ENCODE measurements at regions not wholly inside any gene's neighbourhood (a gene's known extent, or its start where the extent isn't known, plus 50 kb on each side); places are given as distances from the start of the nearest gene placed in this dataset.

GRCh38 chr7:63887031-63887430 lies 111.6 kb upstream of the ZNF722 start (continued):
- TF ChIP-seq, protein P1, sequence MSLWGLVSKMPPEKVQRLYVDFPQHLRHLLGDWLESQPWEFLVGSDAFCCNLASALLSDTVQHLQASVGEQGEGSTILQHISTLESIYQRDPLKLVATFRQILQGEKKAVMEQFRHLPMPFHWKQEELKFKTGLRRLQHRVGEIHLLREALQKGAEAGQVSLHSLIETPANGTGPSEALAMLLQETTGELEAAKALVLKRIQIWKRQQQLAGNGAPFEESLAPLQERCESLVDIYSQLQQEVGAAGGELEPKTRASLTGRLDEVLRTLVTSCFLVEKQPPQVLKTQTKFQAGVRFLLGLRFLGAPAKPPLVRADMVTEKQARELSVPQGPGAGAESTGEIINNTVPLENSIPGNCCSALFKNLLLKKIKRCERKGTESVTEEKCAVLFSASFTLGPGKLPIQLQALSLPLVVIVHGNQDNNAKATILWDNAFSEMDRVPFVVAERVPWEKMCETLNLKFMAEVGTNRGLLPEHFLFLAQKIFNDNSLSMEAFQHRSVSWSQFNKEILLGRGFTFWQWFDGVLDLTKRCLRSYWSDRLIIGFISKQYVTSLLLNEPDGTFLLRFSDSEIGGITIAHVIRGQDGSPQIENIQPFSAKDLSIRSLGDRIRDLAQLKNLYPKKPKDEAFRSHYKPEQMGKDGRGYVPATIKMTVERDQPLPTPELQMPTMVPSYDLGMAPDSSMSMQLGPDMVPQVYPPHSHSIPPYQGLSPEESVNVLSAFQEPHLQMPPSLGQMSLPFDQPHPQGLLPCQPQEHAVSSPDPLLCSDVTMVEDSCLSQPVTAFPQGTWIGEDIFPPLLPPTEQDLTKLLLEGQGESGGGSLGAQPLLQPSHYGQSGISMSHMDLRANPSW (CRISPR knock-in tag; conservative IDR thresholded peaks at IDR 0.05; ENCODE audit: low read depth) = no peak
- no peak for TF ChIP-seq ZNF416 (CRISPR knock-in tag; IDR thresholded peaks at IDR 0.05)
- no peak for TF ChIP-seq ZNF232 (CRISPR knock-in tag; IDR thresholded peaks at IDR 0.05)
- no peak for TF ChIP-seq SP1 (CRISPR knock-in tag; conservative IDR thresholded peaks at IDR 0.05)
- TF ChIP-seq CDX4 (CRISPR knock-in tag; IDR thresholded peaks at IDR 0.05; ENCODE audit: borderline replicate concordance) = no peak
- no peak for TF ChIP-seq ZNF532 (CRISPR knock-in tag; IDR thresholded peaks at IDR 0.05; ENCODE audit: borderline replicate concordance)

GRCh38 chr7:63899691-63900393 lies 98.8 kb upstream of the ZNF722 start:
- ATAC-seq = no peak
- Mint-ChIP-seq H3K4me3 (no peak overlapping the region), H3K27me3 (ENCODE audit: low read depth) (peaks cover 9% of the 10 kb centered on the region), H3K27ac (no peak overlapping the region), H3K9me3 (peaks cover 66% of the 10 kb centered on the region), H3K36me3 (peaks cover 58% of the 10 kb centered on the region), H3K4me1 (no peaks in the 10 kb centered on the region)
- no peak for DNase-seq (ENCODE audit: low spot score)
- CTCF ChIA-PET = no interaction called here
- POLR2A ChIA-PET = no interaction called here
- TF ChIP-seq E2F1 (CRISPR knock-in tag; IDR thresholded peaks at IDR 0.05) (no peak), FOXJ3 (CRISPR knock-in tag; IDR thresholded peaks at IDR 0.05; ENCODE audit: borderline replicate concordance) (no peak), CBFB (CRISPR knock-in tag; IDR thresholded peaks at IDR 0.05; ENCODE audit: low read depth) (no peak), TP53 (CRISPR knock-in tag; IDR thresholded peaks at IDR 0.05) (no peak), ZNF512 (CRISPR knock-in tag; IDR thresholded peaks at IDR 0.05; ENCODE audit: borderline replicate concordance) (no peak), TEAD4 (CRISPR knock-in tag; IDR thresholded peaks at IDR 0.05) (no peak), HMGA2 (CRISPR knock-in tag; IDR thresholded peaks at IDR 0.05) (no peak), ZNF532 (CRISPR knock-in tag; IDR thresholded peaks at IDR 0.05; ENCODE audit: borderline replicate concordance) (no peak)
- TF ChIP-seq, protein P2, sequence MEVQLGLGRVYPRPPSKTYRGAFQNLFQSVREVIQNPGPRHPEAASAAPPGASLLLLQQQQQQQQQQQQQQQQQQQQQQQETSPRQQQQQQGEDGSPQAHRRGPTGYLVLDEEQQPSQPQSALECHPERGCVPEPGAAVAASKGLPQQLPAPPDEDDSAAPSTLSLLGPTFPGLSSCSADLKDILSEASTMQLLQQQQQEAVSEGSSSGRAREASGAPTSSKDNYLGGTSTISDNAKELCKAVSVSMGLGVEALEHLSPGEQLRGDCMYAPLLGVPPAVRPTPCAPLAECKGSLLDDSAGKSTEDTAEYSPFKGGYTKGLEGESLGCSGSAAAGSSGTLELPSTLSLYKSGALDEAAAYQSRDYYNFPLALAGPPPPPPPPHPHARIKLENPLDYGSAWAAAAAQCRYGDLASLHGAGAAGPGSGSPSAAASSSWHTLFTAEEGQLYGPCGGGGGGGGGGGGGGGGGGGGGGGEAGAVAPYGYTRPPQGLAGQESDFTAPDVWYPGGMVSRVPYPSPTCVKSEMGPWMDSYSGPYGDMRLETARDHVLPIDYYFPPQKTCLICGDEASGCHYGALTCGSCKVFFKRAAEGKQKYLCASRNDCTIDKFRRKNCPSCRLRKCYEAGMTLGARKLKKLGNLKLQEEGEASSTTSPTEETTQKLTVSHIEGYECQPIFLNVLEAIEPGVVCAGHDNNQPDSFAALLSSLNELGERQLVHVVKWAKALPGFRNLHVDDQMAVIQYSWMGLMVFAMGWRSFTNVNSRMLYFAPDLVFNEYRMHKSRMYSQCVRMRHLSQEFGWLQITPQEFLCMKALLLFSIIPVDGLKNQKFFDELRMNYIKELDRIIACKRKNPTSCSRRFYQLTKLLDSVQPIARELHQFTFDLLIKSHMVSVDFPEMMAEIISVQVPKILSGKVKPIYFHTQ (CRISPR knock-in tag; IDR thresholded peaks at IDR 0.05) = no peak
